ENCODE measurements at regions not wholly inside any gene's neighbourhood (a gene's known extent, or its start where the extent isn't known, plus 50 kb on each side); places are given as distances from the start of the nearest gene placed in this dataset.

DNA sequence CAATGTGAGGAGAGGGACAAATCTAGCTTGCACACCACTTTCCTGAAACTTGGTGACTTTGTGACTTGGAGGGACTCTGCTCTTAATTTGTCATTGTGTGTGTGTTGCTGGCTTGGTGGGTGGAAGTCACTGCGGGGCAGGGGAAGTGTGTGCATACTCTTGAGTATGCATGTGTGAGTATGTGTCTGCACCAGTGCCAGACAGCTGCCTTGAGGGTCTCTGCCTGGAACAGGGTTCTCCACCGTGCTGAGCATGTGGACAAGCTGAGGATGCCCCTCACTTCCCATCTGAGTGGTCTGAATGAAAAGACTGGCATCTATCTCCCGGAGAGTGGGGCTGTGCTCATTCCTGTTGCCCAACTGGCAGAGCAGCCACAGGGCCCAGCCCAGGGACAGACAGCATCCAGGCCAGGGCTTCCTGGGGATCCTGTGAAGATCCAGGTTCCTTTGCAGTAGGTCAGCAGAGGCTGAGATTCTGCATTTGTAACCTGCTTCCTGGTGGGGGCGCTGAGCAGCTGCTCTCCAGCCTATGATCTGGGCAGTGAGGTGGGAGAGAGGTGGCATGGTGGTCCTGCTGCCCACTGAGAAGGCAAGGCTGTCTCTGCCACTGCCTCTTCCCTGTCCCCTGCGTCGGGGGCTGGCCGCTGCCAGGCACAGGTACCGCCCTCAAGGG is 138.9 kb upstream of the HAAO start:
- Histone ChIP-seq H3K36me3 (ENCODE audit: control insufficient read depth in 4 of 4, insufficient read depth in 3 of 4, low read depth in 1 of 4, low read length in 3 of 4) (no peaks in the 10 kb centered on the region), H3K4me1 (ENCODE audit: control insufficient read depth in 4 of 4, insufficient read depth in 4 of 4, low read length in 3 of 4) (peaks cover 29 to 42% (median 40%) of the 10 kb centered on the region in 4 donors), H3K4me3 (ENCODE audit: low read depth in 1 of 3, low read length in 3 of 3) (no peak overlapping the region), H3K9me3 (ENCODE audit: control insufficient read depth in 4 of 4, low read length in 3 of 4) (no peaks in the 10 kb centered on the region), H3K27me3 (ENCODE audit: control insufficient read depth in 4 of 4, insufficient read depth in 4 of 4, low read length in 3 of 4) (no peaks in the 10 kb centered on the region), H3K27ac (ENCODE audit: low read depth in 1 of 2, low read length in 2 of 2) (peak overlapping the region; percentile 1 to 10), H3K9ac (ENCODE audit: low read depth in 1 of 2, low read length in 2 of 2) (no peak overlapping the region)
- 73% methylated on average over 8 of the region's 8 CpGs for WGBS
- TF ChIP-seq, protein P1, sequence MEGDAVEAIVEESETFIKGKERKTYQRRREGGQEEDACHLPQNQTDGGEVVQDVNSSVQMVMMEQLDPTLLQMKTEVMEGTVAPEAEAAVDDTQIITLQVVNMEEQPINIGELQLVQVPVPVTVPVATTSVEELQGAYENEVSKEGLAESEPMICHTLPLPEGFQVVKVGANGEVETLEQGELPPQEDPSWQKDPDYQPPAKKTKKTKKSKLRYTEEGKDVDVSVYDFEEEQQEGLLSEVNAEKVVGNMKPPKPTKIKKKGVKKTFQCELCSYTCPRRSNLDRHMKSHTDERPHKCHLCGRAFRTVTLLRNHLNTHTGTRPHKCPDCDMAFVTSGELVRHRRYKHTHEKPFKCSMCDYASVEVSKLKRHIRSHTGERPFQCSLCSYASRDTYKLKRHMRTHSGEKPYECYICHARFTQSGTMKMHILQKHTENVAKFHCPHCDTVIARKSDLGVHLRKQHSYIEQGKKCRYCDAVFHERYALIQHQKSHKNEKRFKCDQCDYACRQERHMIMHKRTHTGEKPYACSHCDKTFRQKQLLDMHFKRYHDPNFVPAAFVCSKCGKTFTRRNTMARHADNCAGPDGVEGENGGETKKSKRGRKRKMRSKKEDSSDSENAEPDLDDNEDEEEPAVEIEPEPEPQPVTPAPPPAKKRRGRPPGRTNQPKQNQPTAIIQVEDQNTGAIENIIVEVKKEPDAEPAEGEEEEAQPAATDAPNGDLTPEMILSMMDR (IDR thresholded peaks at IDR 0.05; ENCODE audit: low read depth, low read length, missing input control), result no peak
- TF ChIP-seq RAD21 (IDR thresholded peaks at IDR 0.05) (no peak), HNF4G (IDR thresholded peaks at IDR 0.05) (no peak)
- DNase-seq (ENCODE audit: low spot score), result no peak

DNA sequence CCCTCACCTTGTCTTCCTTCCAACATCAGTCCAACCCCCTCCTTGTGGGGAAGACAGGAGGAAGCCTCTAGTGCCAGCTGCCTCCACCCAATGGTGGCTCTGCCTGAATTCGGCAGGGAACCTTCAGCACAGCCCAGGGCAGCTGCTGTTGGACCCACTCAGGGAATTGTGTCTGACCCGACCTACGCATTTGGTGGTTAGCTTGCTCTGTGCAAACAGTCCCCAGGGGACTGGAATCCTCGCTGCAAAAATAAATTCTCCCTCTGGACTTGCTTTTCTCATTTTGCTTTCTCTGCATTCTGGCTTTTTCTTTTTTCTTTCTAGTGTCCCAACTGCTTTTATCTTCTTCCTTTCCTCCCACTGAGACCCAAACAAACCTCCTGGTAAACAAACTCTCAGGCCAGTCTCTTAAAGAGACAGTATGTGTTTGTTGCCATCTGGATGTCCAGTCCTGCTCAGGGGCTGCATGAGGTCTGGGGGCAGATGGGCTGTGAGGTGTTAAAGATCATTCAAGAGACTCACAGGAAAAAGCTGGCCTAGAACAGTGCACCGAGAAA is 137.7 kb upstream of the HAAO start:
- H3K27me3 ChIP-seq (ENCODE audit: control insufficient read depth in 4 of 4, insufficient read depth in 4 of 4, low read length in 3 of 4), result no peaks in the 10 kb centered on the region
- H3K4me3 ChIP-seq (ENCODE audit: low read depth in 1 of 3, low read length in 3 of 3), result no peak overlapping the region
- DNase-seq (ENCODE audit: low spot score), result no peak
- peak overlapping the region in 1 of 2 donors; percentile 90 for H3K9ac ChIP-seq (ENCODE audit: low read depth in 1 of 2, low read length in 2 of 2)
- no peaks in the 10 kb centered on the region for H3K9me3 ChIP-seq (ENCODE audit: control insufficient read depth in 4 of 4, low read length in 3 of 4)
- H3K27ac ChIP-seq (ENCODE audit: low read depth in 1 of 2, low read length in 2 of 2), result peak overlapping the region; percentile 92 to 97
- peaks cover 29 to 53% (median 51%) of the 10 kb centered on the region in 4 donors for H3K4me1 ChIP-seq (ENCODE audit: control insufficient read depth in 4 of 4, insufficient read depth in 4 of 4, low read length in 3 of 4)
- TF ChIP-seq TAF1 (conservative IDR thresholded peaks at IDR 0.05) (no peak), FOXA1 (IDR thresholded peaks at IDR 0.05) (no peak), FOXA2 (IDR thresholded peaks at IDR 0.05) (no peak), YY1 (IDR thresholded peaks at IDR 0.05) (peak; percentile 43), HNF4G (IDR thresholded peaks at IDR 0.05) (no peak), JUND (IDR thresholded peaks at IDR 0.05) (no peak), RAD21 (IDR thresholded peaks at IDR 0.05) (peak in 1 of 2 donors; percentile 10), SP1 (IDR thresholded peaks at IDR 0.05) (no peak), EGR1 (IDR thresholded peaks at IDR 0.05; ENCODE audit: low read depth in 2 of 2) (no peak), GABPA (IDR thresholded peaks at IDR 0.05 in 1 of 2, conservative IDR thresholded peaks at IDR 0.05 in 1 of 2) (no peak), RXRA (IDR thresholded peaks at IDR 0.05) (peak in 1 of 2 donors; percentile 48), HNF4A (conservative IDR thresholded peaks at IDR 0.05) (peak in 1 of 2 donors; percentile 43), NR2F2 (IDR thresholded peaks at IDR 0.05) (peak; percentile 62)
- TF ChIP-seq, protein P2, sequence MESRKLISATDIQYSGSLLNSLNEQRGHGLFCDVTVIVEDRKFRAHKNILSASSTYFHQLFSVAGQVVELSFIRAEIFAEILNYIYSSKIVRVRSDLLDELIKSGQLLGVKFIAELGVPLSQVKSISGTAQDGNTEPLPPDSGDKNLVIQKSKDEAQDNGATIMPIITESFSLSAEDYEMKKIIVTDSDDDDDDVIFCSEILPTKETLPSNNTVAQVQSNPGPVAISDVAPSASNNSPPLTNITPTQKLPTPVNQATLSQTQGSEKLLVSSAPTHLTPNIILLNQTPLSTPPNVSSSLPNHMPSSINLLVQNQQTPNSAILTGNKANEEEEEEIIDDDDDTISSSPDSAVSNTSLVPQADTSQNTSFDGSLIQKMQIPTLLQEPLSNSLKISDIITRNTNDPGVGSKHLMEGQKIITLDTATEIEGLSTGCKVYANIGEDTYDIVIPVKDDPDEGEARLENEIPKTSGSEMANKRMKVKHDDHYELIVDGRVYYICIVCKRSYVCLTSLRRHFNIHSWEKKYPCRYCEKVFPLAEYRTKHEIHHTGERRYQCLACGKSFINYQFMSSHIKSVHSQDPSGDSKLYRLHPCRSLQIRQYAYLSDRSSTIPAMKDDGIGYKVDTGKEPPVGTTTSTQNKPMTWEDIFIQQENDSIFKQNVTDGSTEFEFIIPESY (IDR thresholded peaks at IDR 0.05), result no peak
- TF ChIP-seq, protein P3, sequence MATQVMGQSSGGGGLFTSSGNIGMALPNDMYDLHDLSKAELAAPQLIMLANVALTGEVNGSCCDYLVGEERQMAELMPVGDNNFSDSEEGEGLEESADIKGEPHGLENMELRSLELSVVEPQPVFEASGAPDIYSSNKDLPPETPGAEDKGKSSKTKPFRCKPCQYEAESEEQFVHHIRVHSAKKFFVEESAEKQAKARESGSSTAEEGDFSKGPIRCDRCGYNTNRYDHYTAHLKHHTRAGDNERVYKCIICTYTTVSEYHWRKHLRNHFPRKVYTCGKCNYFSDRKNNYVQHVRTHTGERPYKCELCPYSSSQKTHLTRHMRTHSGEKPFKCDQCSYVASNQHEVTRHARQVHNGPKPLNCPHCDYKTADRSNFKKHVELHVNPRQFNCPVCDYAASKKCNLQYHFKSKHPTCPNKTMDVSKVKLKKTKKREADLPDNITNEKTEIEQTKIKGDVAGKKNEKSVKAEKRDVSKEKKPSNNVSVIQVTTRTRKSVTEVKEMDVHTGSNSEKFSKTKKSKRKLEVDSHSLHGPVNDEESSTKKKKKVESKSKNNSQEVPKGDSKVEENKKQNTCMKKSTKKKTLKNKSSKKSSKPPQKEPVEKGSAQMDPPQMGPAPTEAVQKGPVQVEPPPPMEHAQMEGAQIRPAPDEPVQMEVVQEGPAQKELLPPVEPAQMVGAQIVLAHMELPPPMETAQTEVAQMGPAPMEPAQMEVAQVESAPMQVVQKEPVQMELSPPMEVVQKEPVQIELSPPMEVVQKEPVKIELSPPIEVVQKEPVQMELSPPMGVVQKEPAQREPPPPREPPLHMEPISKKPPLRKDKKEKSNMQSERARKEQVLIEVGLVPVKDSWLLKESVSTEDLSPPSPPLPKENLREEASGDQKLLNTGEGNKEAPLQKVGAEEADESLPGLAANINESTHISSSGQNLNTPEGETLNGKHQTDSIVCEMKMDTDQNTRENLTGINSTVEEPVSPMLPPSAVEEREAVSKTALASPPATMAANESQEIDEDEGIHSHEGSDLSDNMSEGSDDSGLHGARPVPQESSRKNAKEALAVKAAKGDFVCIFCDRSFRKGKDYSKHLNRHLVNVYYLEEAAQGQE (IDR thresholded peaks at IDR 0.05), result peak; percentile 64
- TF ChIP-seq, protein P1 (IDR thresholded peaks at IDR 0.05; ENCODE audit: low read depth, low read length, missing input control), result no peak
- TF ChIP-seq, protein P4, sequence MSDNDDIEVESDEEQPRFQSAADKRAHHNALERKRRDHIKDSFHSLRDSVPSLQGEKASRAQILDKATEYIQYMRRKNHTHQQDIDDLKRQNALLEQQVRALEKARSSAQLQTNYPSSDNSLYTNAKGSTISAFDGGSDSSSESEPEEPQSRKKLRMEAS (IDR thresholded peaks at IDR 0.05), result no peak
- TF ChIP-seq, protein P5, sequence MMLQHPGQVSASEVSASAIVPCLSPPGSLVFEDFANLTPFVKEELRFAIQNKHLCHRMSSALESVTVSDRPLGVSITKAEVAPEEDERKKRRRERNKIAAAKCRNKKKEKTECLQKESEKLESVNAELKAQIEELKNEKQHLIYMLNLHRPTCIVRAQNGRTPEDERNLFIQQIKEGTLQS (IDR thresholded peaks at IDR 0.05), result no peak
- 20% methylated on average over 5 of the region's 5 CpGs for WGBS
- no peaks in the 10 kb centered on the region for H3K36me3 ChIP-seq (ENCODE audit: control insufficient read depth in 4 of 4, insufficient read depth in 3 of 4, low read depth in 1 of 4, low read length in 3 of 4)

All from liver (tissue), 8 donors.